ENCODE measurements at regions not wholly inside any gene's neighbourhood (a gene's known extent, or its start where the extent isn't known, plus 50 kb on each side); places are given as distances from the start of the nearest gene placed in this dataset.

- no peak overlapping the region for H3K27ac ChIP-seq
- no peaks in the 10 kb centered on the region for H3K4me1 ChIP-seq
- H3K27me3 ChIP-seq = no peaks in the 10 kb centered on the region
- intact Hi-C loops (cut with DNase I; ENCODE audit: low total_unique reads) = no loop called here
- H3K36me3 ChIP-seq (ENCODE audit: low read depth, missing control alignments) = no peaks in the 10 kb centered on the region
- DNase-seq = no peak
- no peak overlapping the region for H3K4me3 ChIP-seq
- no peak for TF ChIP-seq POLR2A (IDR thresholded peaks at IDR 0.05)
- TF ChIP-seq CTCF (IDR thresholded peaks at IDR 0.05) = no peak
- WGBS, 2 donors = 30 to 45% methylated on average over 3 of the region's 3 CpGs
- H3K9me3 ChIP-seq = no peaks in the 10 kb centered on the region
Measured at GRCh38 chr13:27354379-27354778, 70.0 kb upstream of the GTF3A start.

GRCh38 chr13:27355894-27356293, 68.5 kb upstream of the GTF3A start:
- Histone ChIP-seq H3K36me3 (ENCODE audit: low read depth, missing control alignments) (no peaks in the 10 kb centered on the region), H3K9me3 (no peaks in the 10 kb centered on the region), H3K27me3 (no peaks in the 10 kb centered on the region), H3K27ac (no peak overlapping the region), H3K4me1 (no peaks in the 10 kb centered on the region), H3K4me3 (no peak overlapping the region)
- DNase-seq = no peak
- 74 to 79% methylated on average over 7 of the region's 7 CpGs for WGBS, 2 donors
- intact Hi-C loops (cut with DNase I; ENCODE audit: low total_unique reads) = loop anchor here (5.0 kb wide), 1 partner anchor 369 kb away; no protein-coding TSS in a partner anchor
- no peak for TF ChIP-seq CTCF (IDR thresholded peaks at IDR 0.05)
- no peak for TF ChIP-seq POLR2A (IDR thresholded peaks at IDR 0.05)

GRCh38 chr13:27358420-27358819, 66.0 kb upstream of the GTF3A start:
- no peak overlapping the region for H3K4me3 ChIP-seq
- 76 to 90% methylated on average over 6 of the region's 6 CpGs for WGBS, 2 donors
- H3K4me1 ChIP-seq = peaks cover 5% of the 10 kb centered on the region
- no peaks in the 10 kb centered on the region for H3K9me3 ChIP-seq
- TF ChIP-seq POLR2A (IDR thresholded peaks at IDR 0.05) = no peak
- TF ChIP-seq CTCF (IDR thresholded peaks at IDR 0.05) = no peak
- H3K27me3 ChIP-seq = no peaks in the 10 kb centered on the region
- no peaks in the 10 kb centered on the region for H3K36me3 ChIP-seq (ENCODE audit: low read depth, missing control alignments)
- H3K27ac ChIP-seq = no peak overlapping the region
- no peak for DNase-seq
- intact Hi-C loops (cut with DNase I; ENCODE audit: low total_unique reads) = loop anchor here (5.0 kb wide), 1 partner anchor 371 kb away; no protein-coding TSS in a partner anchor

- Histone ChIP-seq H3K36me3 (ENCODE audit: low read depth, missing control alignments) (no peaks in the 10 kb centered on the region), H3K27me3 (no peaks in the 10 kb centered on the region), H3K9me3 (no peaks in the 10 kb centered on the region), H3K4me1 (peaks cover 5% of the 10 kb centered on the region), H3K4me3 (no peak overlapping the region), H3K27ac (no peak overlapping the region)
- intact Hi-C loops (cut with DNase I; ENCODE audit: low total_unique reads) = loop anchor here (5.0 kb wide), 1 partner anchor 372 kb away; no protein-coding TSS in a partner anchor
- 39 to 44% methylated on average over 6 of the region's 6 CpGs for WGBS, 2 donors
- TF ChIP-seq CTCF (IDR thresholded peaks at IDR 0.05) (peak; percentile 52 to 59 (median 59)), POLR2A (IDR thresholded peaks at IDR 0.05) (no peak)
- peak; percentile 81 for DNase-seq
Measured at GRCh38 chr13:27359199-27359821, 65.1 kb upstream of the GTF3A start.

GRCh38 chr13:27360562-27360961, 63.9 kb upstream of the GTF3A start:
- intact Hi-C loops (cut with DNase I; ENCODE audit: low total_unique reads) = loop anchor here (10.0 kb wide), 1 partner anchor 624 kb away; the partner anchor contains the start of gene URAD
- Histone ChIP-seq H3K27ac (no peak overlapping the region), H3K4me3 (no peak overlapping the region), H3K36me3 (ENCODE audit: low read depth, missing control alignments) (no peaks in the 10 kb centered on the region), H3K4me1 (peaks cover 5% of the 10 kb centered on the region), H3K27me3 (no peaks in the 10 kb centered on the region), H3K9me3 (no peaks in the 10 kb centered on the region)
- no peak for DNase-seq
- TF ChIP-seq CTCF (IDR thresholded peaks at IDR 0.05) (no peak), POLR2A (IDR thresholded peaks at IDR 0.05) (no peak)
- 83 to 85% methylated on average over 9 of the region's 9 CpGs for WGBS, 2 donors
